HCT116 (cell line): ENCODE measurements at regions not wholly inside any gene's neighbourhood (a gene's known extent, or its start where the extent isn't known, plus 50 kb on each side); places are given as distances from the start of the nearest gene placed in this dataset.

ENCODE experiments used
- ATAC-seq: fragments of 200-7000 bp; cut with Tn5 transposase; 2 replicates; pipeline ENCODE4 v1.9.1; 2020; ENCODE audit warnings: mild to moderate bottlenecking, moderate library complexity
- BruUV-seq: library from RNA; stranded (reverse); fragments of 400-500 nt; replicated peaks from 2 replicates; lab custom pipeline; 2021; lab: Mats Ljungman, UMichigan
- CTCF ChIA-PET: fragments of 300-600 bp; sonication (Branson Sonifier 250); formaldehyde crosslinking; loops from one replicate; lab custom pipeline; 2021; ENCODE audit warnings: antibody characterized with exemption; lab: Charles Lee
- POLR2A ChIA-PET: fragments of 300-600, 350-600 bp; sonication (Branson Sonifier 250); formaldehyde crosslinking; loops from one replicate; lab custom pipeline; 2021; ENCODE audit warnings: antibody characterized with exemption; lab: Charles Lee
- RAD21 ChIA-PET, 2 experiments: fragments of 300-600 bp; sonication (Branson Sonifier 250); formaldehyde crosslinking; loops; one replicate each; lab custom pipeline; 2023; ENCODE audit warnings: low total read pairs in 2 of 2; ENCODE audit not compliant: uncharacterized antibody in 2 of 2, unreplicated experiment in 2 of 2, low non-redundant PET in 1 of 2; lab: Charles Lee
- DNase-seq: peaks from one replicate; pipeline ENCODE4 v3.0.0-alpha.2; 2010; ENCODE audit warnings: low read depth, low spot score
- H2AFZ ChIP-seq: fragments of 200-600 bp; shearing (Covaris generic), sonication (generic); 2 replicates; pipeline ENCODE4 v1.6.1; 2017; ENCODE audit warnings: low read depth, mixed run types, mixed read lengths, antibody characterized with exemption, low read length; ENCODE audit not compliant: poor library complexity, severe bottlenecking
- H3K27ac ChIP-seq: 2 replicates; pipeline ENCODE4 v1.5.1; 2012; ENCODE audit warnings: low read depth, low read length
- H3K27me3 ChIP-seq: fragments of 200-600 bp; sonication (generic); 2 replicates; pipeline ENCODE4 v1.6.1; 2016; ENCODE audit warnings: mixed run types, low read length, mixed read lengths; ENCODE audit not compliant: insufficient read depth
- H3K36me3 ChIP-seq, 2 experiments: fragments of 200-500 bp in 1 of 2; fragments of 200-600 bp in 1 of 2; sonication (Bioruptor generic) in 1 of 2; sonication (generic) in 1 of 2; 2 replicates each; pipeline versions ENCODE4 v1.5.1 to v1.6.1; 2014 to 2016; ENCODE audit warnings: low read length in 2 of 2, inconsistent platforms in 1 of 2, mixed read lengths in 1 of 2, mixed run types in 1 of 2; ENCODE audit not compliant: insufficient read depth in 2 of 2, control insufficient read depth in 1 of 2
- H3K4me1 ChIP-seq, 2 experiments: fragments of 200-600 bp in 1 of 2; sonication (generic) in 1 of 2; 2 replicates each; pipeline versions ENCODE4 v1.5.1 to v1.6.1; 2012 to 2017; ENCODE audit warnings: low read length in 2 of 2, inconsistent platforms in 1 of 2, mild to moderate bottlenecking in 1 of 2, mixed read lengths in 1 of 2, mixed run types in 1 of 2, moderate library complexity in 1 of 2; ENCODE audit not compliant: insufficient read depth in 2 of 2, control insufficient read depth in 1 of 2
- H3K4me2 ChIP-seq: fragments of 200-600 bp; sonication (generic); 2 replicates; pipeline ENCODE4 v1.6.1; 2017; ENCODE audit warnings: mixed run types, low read length, mixed read lengths
- H3K4me3 ChIP-seq, 2 experiments: fragments of 200-600 bp in 1 of 2; sonication (generic) in 1 of 2; replicated peaks in 1 of 2; 2 replicates each; pipeline ENCODE4 v1.5.1; 2011 to 2016; ENCODE audit warnings: low read length in 2 of 2, control low read depth in 1 of 2, low read depth in 1 of 2, mild to moderate bottlenecking in 1 of 2, mixed read lengths in 1 of 2, mixed run types in 1 of 2
- H3K79me2 ChIP-seq: fragments of 200-600 bp; sonication (generic); 2 replicates; pipeline ENCODE4 v1.6.1; 2017; ENCODE audit warnings: mild to moderate bottlenecking, mixed run types, low read length, moderate library complexity, mixed read lengths; ENCODE audit not compliant: insufficient read depth
- H3K9ac ChIP-seq: fragments of 200-600 bp; sonication (generic); 2 replicates; pipeline ENCODE4 v1.6.1; 2016; ENCODE audit warnings: low read length, mixed read lengths
- H3K9me2 ChIP-seq: fragments of 200-600 bp; sonication (generic), shearing (Covaris generic); 2 replicates; pipeline ENCODE4 v1.6.1; 2017; ENCODE audit warnings: mixed run types, mild to moderate bottlenecking, moderate library complexity; ENCODE audit not compliant: insufficient read depth
- H3K9me3 ChIP-seq, 2 experiments: fragments of 200-500 bp in 1 of 2; fragments of 200-600 bp in 1 of 2; sonication (Bioruptor generic) in 1 of 2; sonication (generic) in 1 of 2; 2 replicates each; pipeline ENCODE4 v1.6.1; 2014 to 2017; ENCODE audit warnings: low read length in 2 of 2, mixed read lengths in 2 of 2, inconsistent platforms in 1 of 2, low read depth in 1 of 2, mild to moderate bottlenecking in 1 of 2, mixed run types in 1 of 2, moderate library complexity in 1 of 2; ENCODE audit not compliant: control insufficient read depth in 1 of 2, insufficient read depth in 1 of 2
- H4K20me1 ChIP-seq: fragments of 200-600 bp; sonication (generic), shearing (Covaris generic); 2 replicates; pipeline ENCODE4 v1.6.1; 2017; ENCODE audit warnings: mixed run types, mild to moderate bottlenecking, moderate library complexity; ENCODE audit not compliant: insufficient read depth
- ATF3 ChIP-seq: IDR thresholded peaks from 2 replicates; pipeline ENCODE4 v1.6.1; 2012
- CBX3 ChIP-seq: IDR thresholded peaks from 2 replicates; pipeline ENCODE4 v1.6.1; 2012; ENCODE audit warnings: low read depth
- CEBPB ChIP-seq: IDR thresholded peaks from 2 replicates; pipeline ENCODE4 v1.6.1; 2012; ENCODE audit warnings: low read depth
- ELF1 ChIP-seq: IDR thresholded peaks from 2 replicates; pipeline ENCODE4 v1.6.1; 2012; ENCODE audit warnings: low read depth, borderline replicate concordance
- EZH2 ChIP-seq: fragments of 200-600 bp; sonication (generic); IDR thresholded peaks from 2 replicates; pipeline ENCODE4 v1.6.1; 2017; ENCODE audit warnings: antibody characterized with exemption, mixed run types
- EZH2phosphoT487 ChIP-seq: fragments of 200-600 bp; IDR thresholded peaks from 2 replicates; pipeline ENCODE4 v1.6.1; 2018; ENCODE audit warnings: antibody characterized with exemption, borderline replicate concordance
- JUND ChIP-seq: IDR thresholded peaks from 2 replicates; pipeline ENCODE4 v1.6.1; 2012
- MAX ChIP-seq: IDR thresholded peaks from 2 replicates; pipeline ENCODE4 v1.6.1; 2012
- POLR2A ChIP-seq: IDR thresholded peaks from 2 replicates; pipeline ENCODE4 v1.7.0; 2011; ENCODE audit warnings: borderline replicate concordance; ENCODE audit not compliant: insufficient read depth, insufficient read length; ENCODE audit errors: extremely low read depth
- POLR2AphosphoS5 ChIP-seq: IDR thresholded peaks from 2 replicates; pipeline ENCODE4 v1.6.1; 2011; ENCODE audit warnings: mild to moderate bottlenecking, low read depth, low read length, moderate library complexity
- RAD21 ChIP-seq: IDR thresholded peaks from 2 replicates; pipeline ENCODE4 v1.6.1; 2012; ENCODE audit warnings: low read depth, mild to moderate bottlenecking
- SIN3A ChIP-seq: IDR thresholded peaks from 2 replicates; pipeline ENCODE4 v1.6.1; 2012; ENCODE audit warnings: low read depth
- SRF ChIP-seq: IDR thresholded peaks from 2 replicates; pipeline ENCODE4 v1.6.1; 2012; ENCODE audit warnings: low read depth
- ZBTB33 ChIP-seq: IDR thresholded peaks from 2 replicates; pipeline ENCODE4 v1.6.1; 2011; ENCODE audit warnings: mild to moderate bottlenecking, low read length, moderate library complexity; ENCODE audit not compliant: insufficient replicate concordance; ENCODE audit errors: extremely low read depth
- ZFX ChIP-seq: fragments of 450-650 bp; IDR thresholded peaks from 2 replicates; pipeline ENCODE4 v1.6.1; 2017
- ZNF274 ChIP-seq: fragments of 200-500 bp; sonication (Bioruptor generic); IDR thresholded peaks from 2 replicates; pipeline ENCODE4 v1.6.1; 2014; ENCODE audit warnings: mild to moderate bottlenecking, low read depth, low read length, inconsistent platforms
- intact Hi-C: fragments of 100-400 bp; cut with micrococcal nuclease; formaldehyde crosslinking; loops from 2 replicates; pipeline ENCODE4 v1.10.0; 2022

- Histone ChIP-seq H3K9me2 (no peaks in the 10 kb centered on the region), H3K4me1 (no peaks in the 10 kb centered on the region), H3K27me3 (no peaks in the 10 kb centered on the region), H4K20me1 (no peaks in the 10 kb centered on the region), H3K4me2 (no peak overlapping the region), H3K79me2 (no peaks in the 10 kb centered on the region), H3K4me3 (no peak overlapping the region)
- BruUV-seq = no TSS peak
- no peak for ATAC-seq
- TF ChIP-seq ZNF274 (no peak), SIN3A (no peak), CEBPB (no peak), ELF1 (no peak), RAD21 (no peak)
- TF ChIP-seq, all 23 proteins: peak for 0
- CTCF ChIA-PET = no interaction called here
- DNase-seq = no peak
- Histone ChIP-seq H2AFZ (no peak overlapping the region), H3K9me3 (no peaks in the 10 kb centered on the region), H3K36me3 (no peaks in the 10 kb centered on the region; a peak in 1 of 4 replicates), H3K27ac (no peak overlapping the region), H3K9ac (no peak overlapping the region)
- RAD21 ChIA-PET = no interaction called here
- POLR2A ChIA-PET = no interaction called here
- intact Hi-C loops = no loop called here
Measured at GRCh38 chr3:82347585-82347984, 586.1 kb upstream of the GBE1 start.

- no peak for TF ChIP-seq ZFX
- TF ChIP-seq SRF = no peak
- no peak for TF ChIP-seq SIN3A
- TF ChIP-seq JUND = no peak
- no peak for TF ChIP-seq POLR2AphosphoS5
- no peak for TF ChIP-seq ATF3
- no peak for TF ChIP-seq CEBPB
- no peak for TF ChIP-seq EZH2phosphoT487
- no peak for TF ChIP-seq ZBTB33
- TF ChIP-seq POLR2A = no peak
- no peak for TF ChIP-seq CBX3
- TF ChIP-seq MAX = no peak
- TF ChIP-seq EZH2 = no peak
- no peak for TF ChIP-seq RAD21
- TF ChIP-seq ELF1 = no peak
Measured at GRCh38 chr3:82342521-82342920, 581.1 kb upstream of the GBE1 start.

More at GRCh38 chr3:82342521-82342920, 581.1 kb upstream of the GBE1 start:
- H3K27me3 ChIP-seq = no peaks in the 10 kb centered on the region
- no peak overlapping the region for H3K4me2 ChIP-seq
- H3K79me2 ChIP-seq = no peaks in the 10 kb centered on the region
- H2AFZ ChIP-seq = no peak overlapping the region
- no peak overlapping the region for H3K9ac ChIP-seq
- H3K4me3 ChIP-seq = no peak overlapping the region
- H3K4me1 ChIP-seq = no peaks in the 10 kb centered on the region
- ATAC-seq (no peak), DNase-seq (no peak)
- intact Hi-C loops = no loop called here
- no peak overlapping the region for H3K27ac ChIP-seq
- no peaks in the 10 kb centered on the region for H3K36me3 ChIP-seq
- H3K9me3 ChIP-seq = no peaks in the 10 kb centered on the region
- no peaks in the 10 kb centered on the region for H4K20me1 ChIP-seq
- no TSS peak for BruUV-seq
- ChIA-PET RAD21 (no interaction called here), CTCF (no interaction called here), POLR2A (no interaction called here)
- H3K9me2 ChIP-seq = no peaks in the 10 kb centered on the region
